ENCODE measurements at regions not wholly inside any gene's neighbourhood (a gene's known extent, or its start where the extent isn't known, plus 50 kb on each side); places are given as distances from the start of the nearest gene placed in this dataset.

GRCh38 chr14:80446356-80446755 is 235.1 kb upstream of the DIO2 start:
- no peak for DNase-seq (ENCODE audit: extremely low spot score)
- ChIA-PET POLR2A (no interaction called here), CTCF (no interaction called here)
- no peak for TF ChIP-seq CTCF (IDR thresholded peaks at IDR 0.05; ENCODE audit: control extremely low read depth, extremely low read depth, low read depth, missing control alignments)

GRCh38 chr14:80445605-80446004 is 234.3 kb upstream of the DIO2 start:
- ChIA-PET POLR2A (no interaction called here), CTCF (no interaction called here)
- no peak for DNase-seq (ENCODE audit: extremely low spot score)
- TF ChIP-seq CTCF (IDR thresholded peaks at IDR 0.05; ENCODE audit: control extremely low read depth, extremely low read depth, low read depth, missing control alignments): no peak

- CTCF ChIA-PET: interaction anchor here (1.6 kb wide), 1 partner anchor 16 kb away, joined by 3 read pairs; no protein-coding TSS in a partner anchor
- POLR2A ChIA-PET: no interaction called here
- TF ChIP-seq CTCF (IDR thresholded peaks at IDR 0.05; ENCODE audit: control extremely low read depth, extremely low read depth, low read depth, missing control alignments): no peak
- DNase-seq (ENCODE audit: extremely low spot score): no peak
These were observed 223.4 kb upstream of the DIO2 start for GRCh38 chr14:80434574-80435321.

GRCh38 chr14:80433811-80434210 is 222.5 kb upstream of the DIO2 start:
- TF ChIP-seq CTCF (IDR thresholded peaks at IDR 0.05; ENCODE audit: control extremely low read depth, extremely low read depth, low read depth, missing control alignments): no peak
- ChIA-PET CTCF (no interaction called here), POLR2A (no interaction called here)
- no peak for DNase-seq (ENCODE audit: extremely low spot score)

GRCh38 chr14:80428671-80429070 is 217.4 kb upstream of the DIO2 start:
- no peak for DNase-seq (ENCODE audit: extremely low spot score)
- no peak for TF ChIP-seq CTCF (IDR thresholded peaks at IDR 0.05; ENCODE audit: control extremely low read depth, extremely low read depth, low read depth, missing control alignments)
- POLR2A ChIA-PET: no interaction called here
- CTCF ChIA-PET: interaction anchor here (1.2 kb wide), 1 partner anchor 19 kb away, joined by 3 read pairs; no protein-coding TSS in a partner anchor

- CTCF ChIA-PET: no interaction called here
- TF ChIP-seq CTCF (IDR thresholded peaks at IDR 0.05; ENCODE audit: control extremely low read depth, extremely low read depth, low read depth, missing control alignments): no peak
- POLR2A ChIA-PET: no interaction called here
- no peak for DNase-seq (ENCODE audit: extremely low spot score)
These were observed 216.9 kb upstream of the DIO2 start for GRCh38 chr14:80428171-80428570.

All from GM10248 (cell line).